ENCODE measurements at regions not wholly inside any gene's neighbourhood (a gene's known extent, or its start where the extent isn't known, plus 50 kb on each side); places are given as distances from the start of the nearest gene placed in this dataset.

GRCh38 chr7:115516341-115516740, 514.2 kb downstream of the TFEC start:
- Histone ChIP-seq H3K36me3 (no peaks in the 10 kb centered on the region), H3K4me3 (no peak overlapping the region), H3K4me1 (no peaks in the 10 kb centered on the region), H3K27me3 (no peaks in the 10 kb centered on the region), H3K27ac (no peak overlapping the region), H3K9me3 (no peaks in the 10 kb centered on the region)
- DNase-seq (ENCODE audit: low spot score in 2 of 2) = no peak
- WGBS = 57% methylated on average over 2 of the region's 2 CpGs
- TF ChIP-seq EP300 (IDR thresholded peaks at IDR 0.05) = no peak
- no peak for TF ChIP-seq POLR2A (IDR thresholded peaks at IDR 0.05)
- no peak for TF ChIP-seq POLR2AphosphoS5 (IDR thresholded peaks at IDR 0.05)
- no peak for TF ChIP-seq CTCF (IDR thresholded peaks at IDR 0.05)

DNA sequence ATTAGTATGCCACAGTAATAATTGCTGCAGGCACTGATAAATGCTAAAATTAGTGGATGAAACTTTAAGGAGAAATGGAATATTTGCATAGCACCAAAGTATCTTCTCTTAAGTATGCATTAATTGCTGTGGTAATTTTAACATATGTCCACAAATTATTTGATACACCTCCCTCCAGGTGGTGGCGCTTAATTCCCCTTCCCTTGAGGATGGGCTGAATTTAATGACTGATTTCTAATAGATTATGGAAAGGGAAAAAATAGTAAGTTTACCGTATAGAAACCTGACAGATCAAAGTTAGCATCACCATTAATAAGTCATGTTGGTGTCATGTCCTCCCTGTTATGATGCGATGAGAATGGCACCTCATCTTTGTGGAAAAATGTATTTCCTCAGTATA, 519.2 kb downstream of the TFEC start:
- H3K36me3 ChIP-seq = no peaks in the 10 kb centered on the region
- TF ChIP-seq POLR2A (IDR thresholded peaks at IDR 0.05) = no peak
- TF ChIP-seq CTCF (IDR thresholded peaks at IDR 0.05) = no peak
- no peak for TF ChIP-seq EP300 (IDR thresholded peaks at IDR 0.05)
- no peak for TF ChIP-seq POLR2AphosphoS5 (IDR thresholded peaks at IDR 0.05)
- no peak overlapping the region for H3K4me3 ChIP-seq
- DNase-seq (ENCODE audit: low spot score in 2 of 2) = no peak
- H3K9me3 ChIP-seq = no peaks in the 10 kb centered on the region
- no peak overlapping the region for H3K27ac ChIP-seq
- no peaks in the 10 kb centered on the region for H3K27me3 ChIP-seq
- no peaks in the 10 kb centered on the region for H3K4me1 ChIP-seq
- 87% methylated on average over 3 of the region's 3 CpGs for WGBS

DNA sequence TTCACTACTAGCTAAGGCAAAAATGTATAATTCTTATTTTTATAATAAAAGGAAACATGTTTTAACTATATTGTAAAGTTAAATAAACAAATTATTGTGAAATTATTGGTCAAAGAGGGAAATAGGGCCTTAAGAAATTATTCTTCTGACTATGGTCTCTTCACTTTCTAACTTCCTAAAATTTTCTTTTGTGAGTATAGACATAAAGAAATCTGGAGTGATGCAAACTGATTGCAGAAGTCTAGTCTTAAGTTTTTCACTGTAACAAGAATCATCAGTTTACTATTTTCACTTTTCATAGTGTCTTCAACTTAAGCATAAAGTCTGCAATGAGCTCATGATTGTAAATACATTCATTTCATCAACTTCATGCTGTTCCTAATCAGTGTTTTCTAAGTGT, 525.4 kb downstream of the TFEC start:
- no peak for TF ChIP-seq CTCF (IDR thresholded peaks at IDR 0.05)
- no peak for TF ChIP-seq POLR2A (IDR thresholded peaks at IDR 0.05)
- no peak for TF ChIP-seq POLR2AphosphoS5 (IDR thresholded peaks at IDR 0.05)
- TF ChIP-seq EP300 (IDR thresholded peaks at IDR 0.05) = no peak
- H3K36me3 ChIP-seq = no peaks in the 10 kb centered on the region
- H3K4me3 ChIP-seq = no peak overlapping the region
- H3K9me3 ChIP-seq = no peaks in the 10 kb centered on the region
- H3K27me3 ChIP-seq = no peaks in the 10 kb centered on the region
- no peaks in the 10 kb centered on the region for H3K4me1 ChIP-seq
- no peak overlapping the region for H3K27ac ChIP-seq
- DNase-seq (ENCODE audit: low spot score in 2 of 2) = no peak

DNA sequence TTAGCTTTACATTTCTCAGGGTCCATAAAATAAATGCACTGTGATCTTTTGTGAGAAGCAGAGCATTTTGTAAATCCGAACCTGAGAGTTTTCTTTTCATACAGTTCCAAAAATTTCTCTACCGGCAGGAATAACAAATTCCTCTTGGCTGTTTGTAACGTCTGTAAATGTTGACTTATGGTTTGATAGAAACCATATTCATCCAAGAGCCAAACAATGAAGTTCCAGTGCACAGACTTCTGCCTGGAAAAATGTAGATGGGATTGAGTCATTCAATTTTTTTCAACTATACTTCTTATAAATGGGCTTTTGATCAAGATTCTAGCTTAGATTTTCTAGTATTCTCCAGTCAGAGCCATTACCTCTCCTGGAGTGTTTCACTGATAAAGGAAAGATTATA, 530.6 kb downstream of the TFEC start:
- Histone ChIP-seq H3K4me3 (no peak overlapping the region), H3K36me3 (no peaks in the 10 kb centered on the region), H3K9me3 (no peaks in the 10 kb centered on the region), H3K4me1 (no peaks in the 10 kb centered on the region), H3K27me3 (no peaks in the 10 kb centered on the region), H3K27ac (no peak overlapping the region)
- 35% methylated on average over 3 of the region's 3 CpGs for WGBS
- DNase-seq (ENCODE audit: low spot score in 2 of 2) = no peak
- TF ChIP-seq CTCF (IDR thresholded peaks at IDR 0.05) = no peak
- no peak for TF ChIP-seq POLR2A (IDR thresholded peaks at IDR 0.05)
- TF ChIP-seq POLR2AphosphoS5 (IDR thresholded peaks at IDR 0.05) = no peak
- no peak for TF ChIP-seq EP300 (IDR thresholded peaks at IDR 0.05)

- no peak overlapping the region for H3K4me3 ChIP-seq
- 78% methylated on average over 5 of the region's 5 CpGs for WGBS
- TF ChIP-seq POLR2AphosphoS5 (IDR thresholded peaks at IDR 0.05) (no peak), EP300 (IDR thresholded peaks at IDR 0.05) (no peak), POLR2A (IDR thresholded peaks at IDR 0.05) (no peak), CTCF (IDR thresholded peaks at IDR 0.05) (no peak)
- H3K27ac ChIP-seq = no peak overlapping the region
- no peaks in the 10 kb centered on the region for H3K9me3 ChIP-seq
- H3K4me1 ChIP-seq = no peaks in the 10 kb centered on the region
- H3K36me3 ChIP-seq = no peaks in the 10 kb centered on the region
- H3K27me3 ChIP-seq = no peaks in the 10 kb centered on the region
- no peak for DNase-seq (ENCODE audit: low spot score in 2 of 2)
These were observed 534.6 kb downstream of the TFEC start for GRCh38 chr7:115496006-115496405.

Measured in suprapubic skin (tissue), 4 donors.